ENCODE measurements at regions not wholly inside any gene's neighbourhood (a gene's known extent, or its start where the extent isn't known, plus 50 kb on each side); places are given as distances from the start of the nearest gene placed in this dataset.

DNA sequence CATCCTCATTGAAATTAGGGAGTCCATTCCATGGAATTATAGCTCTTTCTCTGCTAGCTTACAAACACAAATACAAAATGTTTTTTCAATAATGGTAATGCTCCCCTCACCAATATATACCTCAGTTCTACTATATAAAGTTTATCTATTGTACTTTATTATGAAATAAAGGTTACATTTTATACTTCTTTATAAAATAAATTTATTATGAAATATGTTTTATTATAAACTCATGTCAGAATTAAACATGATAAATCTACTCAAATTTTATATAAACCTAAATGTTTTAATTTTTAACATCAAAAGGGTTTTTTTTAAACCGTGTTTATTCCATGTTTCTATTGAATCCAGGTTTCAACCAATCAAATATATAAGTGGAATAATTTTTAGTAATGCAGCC, 646.1 kb upstream of the PCDH20 start:
- Mint-ChIP-seq H3K27ac (no peak overlapping the region), H3K36me3 (ENCODE audit: low read depth) (peaks cover 4% of the 10 kb centered on the region; the same call in 1 of the 2 replicates), H3K4me1 (ENCODE audit: low read depth) (no peaks in the 10 kb centered on the region), H3K27me3 (ENCODE audit: insufficient read depth) (no peaks in the 10 kb centered on the region), H3K4me3 (no peak overlapping the region), H3K9me3 (peaks cover 29% of the 10 kb centered on the region)
- no peak for DNase-seq
- TF ChIP-seq, protein P1, sequence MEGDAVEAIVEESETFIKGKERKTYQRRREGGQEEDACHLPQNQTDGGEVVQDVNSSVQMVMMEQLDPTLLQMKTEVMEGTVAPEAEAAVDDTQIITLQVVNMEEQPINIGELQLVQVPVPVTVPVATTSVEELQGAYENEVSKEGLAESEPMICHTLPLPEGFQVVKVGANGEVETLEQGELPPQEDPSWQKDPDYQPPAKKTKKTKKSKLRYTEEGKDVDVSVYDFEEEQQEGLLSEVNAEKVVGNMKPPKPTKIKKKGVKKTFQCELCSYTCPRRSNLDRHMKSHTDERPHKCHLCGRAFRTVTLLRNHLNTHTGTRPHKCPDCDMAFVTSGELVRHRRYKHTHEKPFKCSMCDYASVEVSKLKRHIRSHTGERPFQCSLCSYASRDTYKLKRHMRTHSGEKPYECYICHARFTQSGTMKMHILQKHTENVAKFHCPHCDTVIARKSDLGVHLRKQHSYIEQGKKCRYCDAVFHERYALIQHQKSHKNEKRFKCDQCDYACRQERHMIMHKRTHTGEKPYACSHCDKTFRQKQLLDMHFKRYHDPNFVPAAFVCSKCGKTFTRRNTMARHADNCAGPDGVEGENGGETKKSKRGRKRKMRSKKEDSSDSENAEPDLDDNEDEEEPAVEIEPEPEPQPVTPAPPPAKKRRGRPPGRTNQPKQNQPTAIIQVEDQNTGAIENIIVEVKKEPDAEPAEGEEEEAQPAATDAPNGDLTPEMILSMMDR (IDR thresholded peaks at IDR 0.05) = no peak

- Mint-ChIP-seq H3K36me3 (ENCODE audit: low read depth) (peaks cover 4% of the 10 kb centered on the region; the same call in 1 of the 2 replicates), H3K27ac (no peak overlapping the region), H3K4me1 (ENCODE audit: low read depth) (no peaks in the 10 kb centered on the region), H3K27me3 (ENCODE audit: insufficient read depth) (no peaks in the 10 kb centered on the region), H3K9me3 (peaks cover 31% of the 10 kb centered on the region), H3K4me3 (no peak overlapping the region)
- DNase-seq = no peak
- TF ChIP-seq, protein P1 (IDR thresholded peaks at IDR 0.05) = no peak
These were observed 644.9 kb upstream of the PCDH20 start for GRCh38 chr13:62060570-62060969.

DNA sequence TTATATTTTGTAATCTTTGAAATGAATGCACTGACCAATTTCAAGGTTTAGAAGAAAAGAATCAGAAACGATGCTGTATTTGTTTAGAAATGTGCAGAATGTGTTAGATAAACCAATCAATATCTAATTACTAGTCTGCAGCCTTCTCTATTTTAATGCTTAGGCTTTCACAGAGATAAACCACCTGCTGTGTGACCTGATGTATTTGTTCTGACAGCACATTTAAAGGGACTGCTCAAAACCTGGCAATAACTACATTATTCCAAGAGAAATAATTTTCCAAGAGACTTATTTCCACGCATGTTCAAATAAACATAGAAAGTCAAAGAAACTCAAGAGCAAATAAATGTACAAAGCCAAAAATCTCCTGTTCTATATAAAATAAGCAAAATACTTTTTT, 641.6 kb upstream of the PCDH20 start:
- TF ChIP-seq, protein P1 (IDR thresholded peaks at IDR 0.05) = no peak
- Mint-ChIP-seq H3K36me3 (ENCODE audit: low read depth) (no peaks in the 10 kb centered on the region), H3K4me3 (no peak overlapping the region), H3K4me1 (ENCODE audit: low read depth) (no peaks in the 10 kb centered on the region), H3K9me3 (peaks cover 23% of the 10 kb centered on the region), H3K27me3 (ENCODE audit: insufficient read depth) (no peaks in the 10 kb centered on the region), H3K27ac (no peak overlapping the region)
- no peak for DNase-seq

- TF ChIP-seq, protein P1 (IDR thresholded peaks at IDR 0.05) = no peak
- Mint-ChIP-seq H3K36me3 (ENCODE audit: low read depth) (no peaks in the 10 kb centered on the region; the same call in 1 of the 2 replicates), H3K4me1 (ENCODE audit: low read depth) (no peaks in the 10 kb centered on the region), H3K9me3 (peaks cover 31% of the 10 kb centered on the region), H3K27me3 (ENCODE audit: insufficient read depth) (no peaks in the 10 kb centered on the region; the same call in 1 of the 2 replicates), H3K4me3 (no peak overlapping the region), H3K27ac (no peak overlapping the region)
- no peak for DNase-seq
These were observed 634.3 kb upstream of the PCDH20 start for GRCh38 chr13:62049992-62050391.

DNA sequence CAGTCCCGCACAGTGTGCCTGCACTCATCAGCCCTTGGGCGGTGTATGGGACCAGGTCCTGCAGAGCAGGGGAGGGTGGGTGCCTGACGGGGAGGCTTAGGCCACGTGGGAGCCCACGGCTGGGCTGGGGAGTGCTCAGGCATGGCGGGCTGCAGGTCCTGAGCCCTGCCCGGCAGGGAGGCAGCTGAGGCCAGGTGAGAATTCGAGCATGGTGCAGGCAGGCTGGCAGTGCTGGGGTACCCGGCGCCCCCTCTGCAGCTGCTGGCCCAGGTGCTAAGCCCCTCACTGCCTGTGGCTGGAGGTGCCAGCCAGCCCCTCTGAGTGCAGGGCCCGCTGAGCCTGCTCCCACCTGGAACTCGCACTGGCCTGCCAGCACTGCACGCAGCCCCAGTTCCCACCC, 630.9 kb upstream of the PCDH20 start:
- no peaks in the 10 kb centered on the region for H3K4me1 Mint-ChIP-seq (ENCODE audit: low read depth)
- no peak overlapping the region for H3K27ac Mint-ChIP-seq
- no peaks in the 10 kb centered on the region; the same call in 1 of the 2 replicates for H3K27me3 Mint-ChIP-seq (ENCODE audit: insufficient read depth)
- peaks cover 19% of the 10 kb centered on the region for H3K9me3 Mint-ChIP-seq
- no peaks in the 10 kb centered on the region; the same call in 1 of the 2 replicates for H3K36me3 Mint-ChIP-seq (ENCODE audit: low read depth)
- H3K4me3 Mint-ChIP-seq = no peak overlapping the region
- DNase-seq = no peak
- TF ChIP-seq, protein P1 (IDR thresholded peaks at IDR 0.05) = no peak

- no peak for DNase-seq
- no peak overlapping the region for H3K27ac Mint-ChIP-seq
- no peaks in the 10 kb centered on the region; the same call in 1 of the 2 replicates for H3K36me3 Mint-ChIP-seq (ENCODE audit: low read depth)
- TF ChIP-seq, protein P1 (IDR thresholded peaks at IDR 0.05) = no peak
- no peaks in the 10 kb centered on the region for H3K4me1 Mint-ChIP-seq (ENCODE audit: low read depth)
- H3K27me3 Mint-ChIP-seq (ENCODE audit: insufficient read depth) = no peaks in the 10 kb centered on the region
- H3K4me3 Mint-ChIP-seq = no peak overlapping the region
- peaks cover 5% of the 10 kb centered on the region for H3K9me3 Mint-ChIP-seq
These were observed 628.0 kb upstream of the PCDH20 start for GRCh38 chr13:62043600-62043999.
